Keratinocyte (primary cell): ENCODE measurements at regions not wholly inside any gene's neighbourhood (a gene's known extent, or its start where the extent isn't known, plus 50 kb on each side); places are given as distances from the start of the nearest gene placed in this dataset.

Experiments used
- DNase-seq: peaks from one replicate; pipeline ENCODE4 v3.0.0-alpha.2; 2011; ENCODE audit warnings: low read depth, missing footprints, low spot score
- FAIRE-seq: peaks from 2 replicates; lab custom pipeline; 2011; peaks lifted over from hg19 to GRCh38; lab: Jason Lieb, UNC
- H2AFZ ChIP-seq: 2 replicates; pipeline ENCODE4 v1.6.0; 2012; ENCODE audit warnings: low read length, control low read depth, inconsistent platforms; ENCODE audit not compliant: control insufficient read depth
- H3K27ac ChIP-seq: 2 replicates; pipeline ENCODE4 v1.5.1; 2011; ENCODE audit warnings: low read length; ENCODE audit not compliant: control insufficient read depth, insufficient read depth
- H3K27me3 ChIP-seq: 3 replicates; pipeline ENCODE4 v1.6.0; 2011; ENCODE audit warnings: low read length; ENCODE audit not compliant: control insufficient read depth, insufficient read depth; ENCODE audit errors: extremely low read depth
- H3K36me3 ChIP-seq, 2 experiments: 2 replicates in 1 of 2; 3 replicates in 1 of 2; pipeline ENCODE4 v1.5.1; 2011; ENCODE audit warnings: low read length in 2 of 2, mild to moderate bottlenecking in 1 of 2; ENCODE audit not compliant: control insufficient read depth in 2 of 2, insufficient read depth in 2 of 2; ENCODE audit errors: extremely low read depth in 1 of 2
- H3K4me1 ChIP-seq: 3 replicates; pipeline ENCODE4 v1.5.1; 2011; ENCODE audit warnings: low read length; ENCODE audit not compliant: control insufficient read depth, insufficient read depth; ENCODE audit errors: extremely low read depth
- H3K4me2 ChIP-seq: 3 replicates; pipeline ENCODE4 v1.6.0; 2011; ENCODE audit warnings: low read depth, low read length; ENCODE audit not compliant: control insufficient read depth, insufficient read depth; ENCODE audit errors: extremely low read depth
- H3K4me3 ChIP-seq, 3 experiments: fragments of 200-600 bp in 1 of 3; sonication (generic) in 1 of 3; 2 replicates in 2 of 3; 3 replicates in 1 of 3; pipeline ENCODE4 v1.5.1; 2011 to 2016; ENCODE audit warnings: low read length in 3 of 3, mild to moderate bottlenecking in 3 of 3, control low read depth in 2 of 3, inconsistent platforms in 1 of 3, low read depth in 1 of 3, mixed read lengths in 1 of 3, mixed run types in 1 of 3, moderate library complexity in 1 of 3; ENCODE audit not compliant: control insufficient read depth in 2 of 3, insufficient read depth in 2 of 3; ENCODE audit errors: extremely low read depth in 1 of 3
- H3K79me2 ChIP-seq: 2 replicates; pipeline ENCODE4 v1.6.0; 2012; ENCODE audit warnings: low read length; ENCODE audit not compliant: control insufficient read depth, insufficient read depth
- H3K9ac ChIP-seq: 3 replicates; pipeline ENCODE4 v1.6.0; 2011; ENCODE audit warnings: low read length; ENCODE audit not compliant: control insufficient read depth, insufficient read depth; ENCODE audit errors: extremely low read depth
- H3K9me1 ChIP-seq: 3 replicates; pipeline ENCODE4 v1.6.0; 2011; ENCODE audit warnings: low read length; ENCODE audit not compliant: control insufficient read depth, insufficient read depth; ENCODE audit errors: extremely low read depth
- H3K9me3 ChIP-seq: 2 replicates; pipeline ENCODE4 v1.5.1; 2012; ENCODE audit warnings: low read depth, low read length; ENCODE audit not compliant: control insufficient read depth
- H4K20me1 ChIP-seq: 3 replicates; pipeline ENCODE4 v1.6.0; 2011; ENCODE audit warnings: low read length; ENCODE audit not compliant: control insufficient read depth, insufficient read depth; ENCODE audit errors: extremely low read depth
- EZH2 ChIP-seq: IDR thresholded peaks from one replicate; pipeline ENCODE4 v1.6.1; 2012; ENCODE audit warnings: inconsistent platforms, mild to moderate bottlenecking, low read length, moderate library complexity
- dilution Hi-C: fragments of 300-500 bp; cut with MboI; formaldehyde crosslinking; loops from one replicate; pipeline ENCODE4 v1.7.0; 2020; ENCODE audit warnings: low sequenced_read_pairs; ENCODE audit not compliant: extremely low pct_ligation_motif_present
- TF ChIP-seq, protein P1 (sequence below), 3 experiments: IDR thresholded peaks in 1 of 3; conservative IDR thresholded peaks in 1 of 3; optimal IDR thresholded peaks in 1 of 3; 2 replicates in 2 of 3; 3 replicates in 1 of 3; pipeline versions ENCODE3 to v1.5.1; 2011; ENCODE audit warnings: low read length in 3 of 3, mild to moderate bottlenecking in 3 of 3, moderate library complexity in 2 of 3, control low read depth in 1 of 3, inconsistent platforms in 1 of 3; ENCODE audit not compliant: insufficient read depth in 2 of 3; ENCODE audit errors: extremely low read depth in 1 of 3

DNA sequence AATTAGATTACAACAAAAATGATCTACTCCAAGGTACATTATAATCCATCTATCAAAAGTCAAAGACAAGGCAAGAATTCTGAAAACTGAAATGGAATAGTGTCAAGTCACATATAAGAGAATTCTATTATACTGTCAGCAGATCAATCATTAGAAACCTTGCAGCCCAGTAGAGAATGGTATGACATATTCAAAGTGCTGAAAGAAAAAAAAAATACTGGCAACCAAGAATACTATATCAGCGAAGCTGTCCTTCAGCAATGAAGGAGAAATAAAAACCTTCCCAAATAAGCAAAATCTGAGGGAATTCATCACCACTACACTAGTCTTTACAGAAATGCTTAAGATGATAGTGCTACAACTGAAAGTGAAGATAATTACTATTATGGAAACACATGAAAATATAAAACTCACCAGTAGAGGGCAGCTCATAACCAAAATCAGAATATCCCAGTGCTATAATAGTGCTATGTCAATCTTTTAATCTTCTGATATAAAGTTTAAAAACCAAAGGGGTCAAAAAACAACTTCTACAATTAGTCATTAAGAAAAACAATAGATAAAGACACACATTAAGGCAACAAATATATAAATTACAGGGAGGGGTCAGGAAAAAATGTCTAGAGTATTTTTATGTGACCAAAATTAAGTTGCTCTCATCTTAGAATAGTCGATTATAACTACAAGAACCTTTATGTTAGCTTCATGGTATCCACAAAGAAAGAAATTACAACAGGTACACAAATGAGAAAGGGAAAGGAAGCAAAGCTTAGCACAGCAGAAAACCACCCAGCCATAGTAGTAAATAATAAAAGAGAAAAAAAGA is 190.7 kb upstream of the CNTN6 start:
- no peaks in the 10 kb centered on the region for H4K20me1 ChIP-seq
- no peaks in the 10 kb centered on the region for H3K27me3 ChIP-seq
- no peaks in the 10 kb centered on the region for H3K9me1 ChIP-seq
- H3K79me2 ChIP-seq, result no peaks in the 10 kb centered on the region
- DNase-seq (no peak), FAIRE-seq (no peak)
- no peak overlapping the region for H3K4me2 ChIP-seq
- TF ChIP-seq, protein P1, sequence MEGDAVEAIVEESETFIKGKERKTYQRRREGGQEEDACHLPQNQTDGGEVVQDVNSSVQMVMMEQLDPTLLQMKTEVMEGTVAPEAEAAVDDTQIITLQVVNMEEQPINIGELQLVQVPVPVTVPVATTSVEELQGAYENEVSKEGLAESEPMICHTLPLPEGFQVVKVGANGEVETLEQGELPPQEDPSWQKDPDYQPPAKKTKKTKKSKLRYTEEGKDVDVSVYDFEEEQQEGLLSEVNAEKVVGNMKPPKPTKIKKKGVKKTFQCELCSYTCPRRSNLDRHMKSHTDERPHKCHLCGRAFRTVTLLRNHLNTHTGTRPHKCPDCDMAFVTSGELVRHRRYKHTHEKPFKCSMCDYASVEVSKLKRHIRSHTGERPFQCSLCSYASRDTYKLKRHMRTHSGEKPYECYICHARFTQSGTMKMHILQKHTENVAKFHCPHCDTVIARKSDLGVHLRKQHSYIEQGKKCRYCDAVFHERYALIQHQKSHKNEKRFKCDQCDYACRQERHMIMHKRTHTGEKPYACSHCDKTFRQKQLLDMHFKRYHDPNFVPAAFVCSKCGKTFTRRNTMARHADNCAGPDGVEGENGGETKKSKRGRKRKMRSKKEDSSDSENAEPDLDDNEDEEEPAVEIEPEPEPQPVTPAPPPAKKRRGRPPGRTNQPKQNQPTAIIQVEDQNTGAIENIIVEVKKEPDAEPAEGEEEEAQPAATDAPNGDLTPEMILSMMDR (optimal IDR thresholded peaks at IDR 0.05 in 1 of 3, IDR thresholded peaks at IDR 0.05 in 1 of 3, conservative IDR thresholded peaks at IDR 0.05 in 1 of 3; ENCODE audit: extremely low read depth in 1 of 3, insufficient read depth in 2 of 3, low read length in 3 of 3), result peak in 2 of 3 experiments; percentile 14 to 38
- TF ChIP-seq EZH2, result no peak
- no peaks in the 10 kb centered on the region for H3K9me3 ChIP-seq
- no peak overlapping the region for H3K9ac ChIP-seq
- H2AFZ ChIP-seq, result no peak overlapping the region
- H3K4me3 ChIP-seq, result no peak overlapping the region
- no peak overlapping the region for H3K27ac ChIP-seq
- dilution Hi-C loops, result no loop called here
- no peaks in the 10 kb centered on the region for H3K36me3 ChIP-seq
- H3K4me1 ChIP-seq, result no peaks in the 10 kb centered on the region

DNA sequence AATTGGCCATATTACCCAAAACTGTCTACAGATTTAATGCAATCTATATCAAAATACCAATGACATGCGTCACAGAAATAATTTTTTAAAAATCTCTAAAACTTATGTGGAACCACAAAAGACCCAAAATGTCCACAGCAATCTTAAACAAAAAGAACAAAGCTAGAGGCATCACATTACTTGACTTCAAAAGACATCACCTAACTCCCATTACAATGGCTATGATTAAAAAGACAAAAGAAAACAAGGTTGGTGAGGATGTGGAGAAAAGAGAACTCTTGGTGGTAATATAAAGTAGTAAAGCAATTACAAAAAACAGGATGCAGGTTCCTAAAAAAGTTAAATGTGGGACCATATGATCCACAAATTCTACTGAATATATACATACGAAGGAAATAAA is 187.6 kb upstream of the CNTN6 start:
- H2AFZ ChIP-seq, result no peak overlapping the region
- H3K36me3 ChIP-seq, result no peaks in the 10 kb centered on the region
- no peak overlapping the region for H3K4me2 ChIP-seq
- no peak overlapping the region for H3K4me3 ChIP-seq
- H3K27me3 ChIP-seq, result no peaks in the 10 kb centered on the region
- dilution Hi-C loops, result no loop called here
- TF ChIP-seq, protein P1 (optimal IDR thresholded peaks at IDR 0.05 in 1 of 3, IDR thresholded peaks at IDR 0.05 in 1 of 3, conservative IDR thresholded peaks at IDR 0.05 in 1 of 3; ENCODE audit: extremely low read depth in 1 of 3, insufficient read depth in 2 of 3, low read length in 3 of 3), result no peak
- no peak for TF ChIP-seq EZH2
- H3K9me3 ChIP-seq, result no peaks in the 10 kb centered on the region
- H3K9me1 ChIP-seq, result no peaks in the 10 kb centered on the region
- no peaks in the 10 kb centered on the region for H3K4me1 ChIP-seq
- H4K20me1 ChIP-seq, result no peaks in the 10 kb centered on the region
- no peak overlapping the region for H3K27ac ChIP-seq
- no peaks in the 10 kb centered on the region for H3K79me2 ChIP-seq
- no peak for FAIRE-seq
- no peak overlapping the region for H3K9ac ChIP-seq
- DNase-seq, result no peak
